IMR-90 (cell line): ENCODE measurements at regions not wholly inside any gene's neighbourhood (a gene's known extent, or its start where the extent isn't known, plus 50 kb on each side); places are given as distances from the start of the nearest gene placed in this dataset.

ENCODE experiments used
- ATAC-seq: fragments of 200-7000 bp; cut with Tn5 transposase; 2 replicates; pipeline ENCODE4 v1.9.1; 2020; ENCODE audit warnings: low read depth, mild to moderate bottlenecking, moderate library complexity
- BruUV-seq: library from RNA; stranded (reverse); fragments of 400-500 nt; replicated peaks from 2 replicates; lab custom pipeline; 2021; lab: Mats Ljungman, UMichigan
- CTCF ChIA-PET: fragments of 300-600 bp; formaldehyde crosslinking; extraction: SDS; loops from one replicate; lab custom pipeline; 2021; ENCODE audit warnings: antibody characterized with exemption; lab: Yijun Ruan, JAX
- POLR2A ChIA-PET: fragments of 300-600 bp; sonication (Branson Sonifier 250); formaldehyde crosslinking; loops from one replicate; lab custom pipeline; 2022; ENCODE audit warnings: antibody characterized with exemption; ENCODE audit not compliant: unreplicated experiment; lab: Charles Lee
- DNase-seq: peaks from one replicate; pipeline ENCODE4 v3.0.0; 2013
- H2AFZ ChIP-seq: replicated peaks from 2 replicates; pipeline ENCODE3; 2013; ENCODE audit warnings: low read length, mild to moderate bottlenecking; ENCODE audit not compliant: poor library complexity
- H2AK5ac ChIP-seq: 2 replicates; pipeline ENCODE4 v1.6.1; 2013; ENCODE audit warnings: low read depth, low read length, inconsistent platforms
- H2AK9ac ChIP-seq: replicated peaks from 2 replicates; pipeline ENCODE3; 2013; ENCODE audit warnings: mild to moderate bottlenecking, low read depth, low read length, moderate library complexity; ENCODE audit not compliant: poor library complexity
- H2BK120ac ChIP-seq: 2 replicates; pipeline ENCODE4 v1.6.1; 2013; ENCODE audit warnings: low read depth, low read length, inconsistent platforms
- H2BK15ac ChIP-seq: 3 replicates; pipeline ENCODE4 v1.6.1; 2013; ENCODE audit warnings: low read depth, low read length, inconsistent platforms
- H2BK20ac ChIP-seq: 2 replicates; pipeline ENCODE4 v1.6.1; 2013; ENCODE audit warnings: low read depth, mild to moderate bottlenecking, inconsistent platforms, low read length, moderate library complexity
- H2BK5ac ChIP-seq: 2 replicates; pipeline ENCODE4 v1.6.1; 2013; ENCODE audit warnings: mild to moderate bottlenecking, low read depth, low read length, inconsistent platforms; ENCODE audit not compliant: poor library complexity, severe bottlenecking
- H3K14ac ChIP-seq: replicated peaks from 2 replicates; pipeline ENCODE4 v1.6.1; 2013; ENCODE audit warnings: low read depth, low read length, inconsistent platforms
- H3K18ac ChIP-seq: 2 replicates; pipeline ENCODE4 v1.6.1; 2013; ENCODE audit warnings: low read depth, low read length, control low read depth
- H3K23ac ChIP-seq: 2 replicates; pipeline ENCODE4 v1.6.1; 2013; ENCODE audit warnings: low read depth, low read length, inconsistent platforms
- H3K27ac ChIP-seq: 2 replicates; pipeline ENCODE4 v1.5.1; 2013; ENCODE audit warnings: mild to moderate bottlenecking, control low read depth, low read length; ENCODE audit not compliant: insufficient read depth
- H3K27me3 ChIP-seq: 2 replicates; pipeline ENCODE4 v1.6.1; 2013; ENCODE audit warnings: low read length; ENCODE audit not compliant: control insufficient read depth, insufficient read depth
- H3K36me3 ChIP-seq: 2 replicates; pipeline ENCODE4 v1.6.1; 2013; ENCODE audit warnings: low read length, mixed read lengths; ENCODE audit not compliant: control insufficient read depth, insufficient read depth
- H3K4ac ChIP-seq: 2 replicates; pipeline ENCODE4 v1.6.1; 2013; ENCODE audit warnings: low read depth, low read length, inconsistent platforms
- H3K4me1 ChIP-seq: 2 replicates; pipeline ENCODE4 v1.6.1; 2013; ENCODE audit warnings: low read length, mixed read lengths; ENCODE audit not compliant: control insufficient read depth, insufficient read depth
- H3K4me2 ChIP-seq: 2 replicates; pipeline ENCODE4 v1.6.1; 2013; ENCODE audit warnings: low read depth, mild to moderate bottlenecking, control low read depth, low read length, moderate library complexity
- H3K4me3 ChIP-seq: 2 replicates; pipeline ENCODE4 v1.5.1; 2013; ENCODE audit warnings: low read depth, mild to moderate bottlenecking, control low read depth, low read length, moderate library complexity; ENCODE audit not compliant: insufficient read depth
- H3K56ac ChIP-seq: 2 replicates; pipeline ENCODE4 v1.6.1; 2013; ENCODE audit warnings: low read length, inconsistent platforms; ENCODE audit not compliant: insufficient read depth; ENCODE audit errors: extremely low read depth
- H3K79me1 ChIP-seq, 2 experiments: 2 replicates each; pipeline ENCODE4 v1.6.1; 2013; ENCODE audit warnings: low read length in 2 of 2, inconsistent platforms in 1 of 2, low read depth in 1 of 2
- H3K9ac ChIP-seq: 2 replicates; pipeline ENCODE4 v1.6.1; 2013; ENCODE audit warnings: low read depth, low read length, control low read depth
- H3K9me1 ChIP-seq: 2 replicates; pipeline ENCODE4 v1.6.1; 2013; ENCODE audit warnings: low read length, inconsistent platforms; ENCODE audit not compliant: insufficient read depth
- H3K9me3 ChIP-seq: 2 replicates; pipeline ENCODE4 v1.6.1; 2013; ENCODE audit warnings: low read length; ENCODE audit not compliant: control insufficient read depth, insufficient read depth
- H4K20me1 ChIP-seq: 2 replicates; pipeline ENCODE4 v1.6.1; 2013; ENCODE audit warnings: low read length, inconsistent platforms; ENCODE audit not compliant: insufficient read depth
- H4K5ac ChIP-seq: 2 replicates; pipeline ENCODE4 v1.6.1; 2013; ENCODE audit warnings: mild to moderate bottlenecking, low read depth, low read length, control low read depth
- H4K8ac ChIP-seq, 2 experiments: 2 replicates each; pipeline ENCODE4 v1.6.1; 2013; ENCODE audit warnings: low read depth in 2 of 2, low read length in 2 of 2, control low read depth in 1 of 2, inconsistent platforms in 1 of 2
- H4K91ac ChIP-seq: 2 replicates; pipeline ENCODE4 v1.6.1; 2013; ENCODE audit warnings: low read depth, low read length, inconsistent platforms; ENCODE audit not compliant: insufficient read depth
- BHLHE40 ChIP-seq: fragments of 150-350 bp; IDR thresholded peaks from 2 replicates; pipeline ENCODE4 v1.6.1; 2016; ENCODE audit warnings: mild to moderate bottlenecking, low read depth, low read length
- CEBPB ChIP-seq: IDR thresholded peaks from 2 replicates; pipeline ENCODE4 v1.6.1; 2012; ENCODE audit warnings: low read depth, low read length, improper control_type of control experiment
- NFE2L2 ChIP-seq: fragments of 150-350 bp; IDR thresholded peaks from 2 replicates; pipeline ENCODE4 v1.6.1; 2016; ENCODE audit warnings: low read depth, mild to moderate bottlenecking, low read length
- POLR2A ChIP-seq: IDR thresholded peaks from 2 replicates; pipeline ENCODE4 v1.6.1; 2012; ENCODE audit warnings: mild to moderate bottlenecking, low read depth, low read length
- RAD21 ChIP-seq: IDR thresholded peaks from 2 replicates; pipeline ENCODE4 v1.6.1; 2012; ENCODE audit warnings: low read length, improper control_type of control experiment
- RFX5 ChIP-seq: IDR thresholded peaks from 2 replicates; pipeline ENCODE4 v1.8.0; 2012; ENCODE audit warnings: low read depth, mild to moderate bottlenecking, low read length, moderate library complexity
- SMC3 ChIP-seq: fragments of 150-350 bp; IDR thresholded peaks from 2 replicates; pipeline ENCODE4 v1.6.1; 2016; ENCODE audit warnings: low read depth, mild to moderate bottlenecking, antibody characterized with exemption, low read length, moderate library complexity
- WGBS, 2 experiments: methylation state at CpG; one replicate each; pipeline versions ENCODE4 v1.1.5 to v1.1.7; 2013; ENCODE audit warnings: missing lambda C conversion rate in 2 of 2; ENCODE audit not compliant: insufficient read length in 1 of 2; ENCODE audit errors: extremely low coverage in 2 of 2; 5-methylcytosine and 5-hydroxymethylcytosine counted together
- dilution Hi-C: fragments of 300-500 bp; cut with HindIII; formaldehyde crosslinking; loops from one replicate; pipeline ENCODE4 v1.14.3; 2018; ENCODE audit warnings: low sequenced_read_pairs; ENCODE audit not compliant: unreplicated experiment
- in situ Hi-C: fragments of 300-500 bp; cut with MboI; formaldehyde crosslinking; loops from 3 replicates; pipeline ENCODE4 v1.14.3; 2019; ENCODE audit warnings: low sequenced_read_pairs, inconsistent platforms, mixed read lengths
- intact Hi-C: fragments of 100-400 bp; cut with micrococcal nuclease; formaldehyde crosslinking; loops from 2 replicates; pipeline ENCODE4 v1.10.0; 2022
- TF ChIP-seq, protein P1 (sequence below): fragments of 150-350 bp; IDR thresholded peaks from 2 replicates; pipeline ENCODE4 v1.6.1; 2016; ENCODE audit warnings: low read depth, mild to moderate bottlenecking, low read length, moderate library complexity, borderline replicate concordance
- TF ChIP-seq, protein P2 (sequence below): conservative IDR thresholded peaks from 2 replicates; pipeline ENCODE4 v1.5.1; 2012; ENCODE audit warnings: mild to moderate bottlenecking, low read depth, low read length, improper control_type of control experiment
- TF ChIP-seq, protein P3 (sequence below): fragments of 150-350 bp; IDR thresholded peaks from 2 replicates; pipeline ENCODE4 v1.6.1; 2017; ENCODE audit warnings: mild to moderate bottlenecking, antibody characterized with exemption, low read length, low read depth

DNA sequence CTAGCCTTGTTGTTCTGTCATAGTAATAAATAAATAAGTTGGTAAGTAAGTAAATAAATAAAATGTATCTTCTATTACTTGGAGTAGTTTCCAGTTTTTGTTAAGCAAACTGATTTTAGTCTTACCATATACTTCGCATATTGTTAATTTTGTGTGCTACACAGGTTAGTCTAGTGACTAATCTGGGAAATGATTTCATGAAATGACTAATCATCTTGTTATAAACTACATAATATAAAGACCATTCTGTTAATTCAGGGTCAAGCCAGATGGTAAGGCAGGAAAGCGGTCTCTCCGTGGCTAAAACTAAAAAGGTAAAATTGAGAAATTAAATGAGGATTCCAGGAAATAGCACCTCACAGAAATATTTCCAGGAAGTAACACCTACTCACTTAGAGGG is 58.5 kb upstream of the FOXP2 start:
- Histone ChIP-seq H2BK120ac (no peak overlapping the region), H3K27me3 (no peaks in the 10 kb centered on the region), H4K5ac (no peak overlapping the region), H4K91ac (no peak overlapping the region), H3K56ac (no peak overlapping the region), H3K9ac (no peak overlapping the region), H3K36me3 (no peaks in the 10 kb centered on the region), H2BK15ac (no peak overlapping the region), H3K4ac (no peak overlapping the region), H3K79me1 (no peaks in the 10 kb centered on the region), H3K23ac (no peak overlapping the region), H3K14ac (no peak overlapping the region), H4K8ac (no peak overlapping the region), H3K9me3 (no peaks in the 10 kb centered on the region), H2AFZ (no peak overlapping the region), H3K9me1 (no peaks in the 10 kb centered on the region), H3K4me3 (no peak overlapping the region), H2AK9ac (no peak overlapping the region), H4K20me1 (no peaks in the 10 kb centered on the region), H3K4me2 (no peak overlapping the region), H2BK5ac (no peak overlapping the region), H2AK5ac (no peak overlapping the region), H3K27ac (no peak overlapping the region), H3K4me1 (no peaks in the 10 kb centered on the region), H2BK20ac (no peak overlapping the region), H3K18ac (no peak overlapping the region)
- WGBS, 2 experiments, result no CpG with 5 or more reads among the region's 3 CpGs
- DNase-seq (peak; percentile 40), ATAC-seq (peak; percentile 29; the same call in 1 of the 2 replicates)
- CTCF ChIA-PET, result no interaction called here
- TF ChIP-seq CEBPB, result no peak
- no peak for TF ChIP-seq BHLHE40
- no peak for TF ChIP-seq RFX5
- TF ChIP-seq, protein P1, sequence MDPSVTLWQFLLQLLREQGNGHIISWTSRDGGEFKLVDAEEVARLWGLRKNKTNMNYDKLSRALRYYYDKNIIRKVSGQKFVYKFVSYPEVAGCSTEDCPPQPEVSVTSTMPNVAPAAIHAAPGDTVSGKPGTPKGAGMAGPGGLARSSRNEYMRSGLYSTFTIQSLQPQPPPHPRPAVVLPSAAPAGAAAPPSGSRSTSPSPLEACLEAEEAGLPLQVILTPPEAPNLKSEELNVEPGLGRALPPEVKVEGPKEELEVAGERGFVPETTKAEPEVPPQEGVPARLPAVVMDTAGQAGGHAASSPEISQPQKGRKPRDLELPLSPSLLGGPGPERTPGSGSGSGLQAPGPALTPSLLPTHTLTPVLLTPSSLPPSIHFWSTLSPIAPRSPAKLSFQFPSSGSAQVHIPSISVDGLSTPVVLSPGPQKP, result no peak
- no peak for TF ChIP-seq SMC3
- TF ChIP-seq POLR2A, result no peak
- TF ChIP-seq, protein P2, sequence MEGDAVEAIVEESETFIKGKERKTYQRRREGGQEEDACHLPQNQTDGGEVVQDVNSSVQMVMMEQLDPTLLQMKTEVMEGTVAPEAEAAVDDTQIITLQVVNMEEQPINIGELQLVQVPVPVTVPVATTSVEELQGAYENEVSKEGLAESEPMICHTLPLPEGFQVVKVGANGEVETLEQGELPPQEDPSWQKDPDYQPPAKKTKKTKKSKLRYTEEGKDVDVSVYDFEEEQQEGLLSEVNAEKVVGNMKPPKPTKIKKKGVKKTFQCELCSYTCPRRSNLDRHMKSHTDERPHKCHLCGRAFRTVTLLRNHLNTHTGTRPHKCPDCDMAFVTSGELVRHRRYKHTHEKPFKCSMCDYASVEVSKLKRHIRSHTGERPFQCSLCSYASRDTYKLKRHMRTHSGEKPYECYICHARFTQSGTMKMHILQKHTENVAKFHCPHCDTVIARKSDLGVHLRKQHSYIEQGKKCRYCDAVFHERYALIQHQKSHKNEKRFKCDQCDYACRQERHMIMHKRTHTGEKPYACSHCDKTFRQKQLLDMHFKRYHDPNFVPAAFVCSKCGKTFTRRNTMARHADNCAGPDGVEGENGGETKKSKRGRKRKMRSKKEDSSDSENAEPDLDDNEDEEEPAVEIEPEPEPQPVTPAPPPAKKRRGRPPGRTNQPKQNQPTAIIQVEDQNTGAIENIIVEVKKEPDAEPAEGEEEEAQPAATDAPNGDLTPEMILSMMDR, result no peak
- TF ChIP-seq, protein P3, sequence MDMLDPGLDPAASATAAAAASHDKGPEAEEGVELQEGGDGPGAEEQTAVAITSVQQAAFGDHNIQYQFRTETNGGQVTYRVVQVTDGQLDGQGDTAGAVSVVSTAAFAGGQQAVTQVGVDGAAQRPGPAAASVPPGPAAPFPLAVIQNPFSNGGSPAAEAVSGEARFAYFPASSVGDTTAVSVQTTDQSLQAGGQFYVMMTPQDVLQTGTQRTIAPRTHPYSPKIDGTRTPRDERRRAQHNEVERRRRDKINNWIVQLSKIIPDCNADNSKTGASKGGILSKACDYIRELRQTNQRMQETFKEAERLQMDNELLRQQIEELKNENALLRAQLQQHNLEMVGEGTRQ, result no peak
- no peak for TF ChIP-seq NFE2L2
- no peak for TF ChIP-seq RAD21
- in situ Hi-C loops (no loop called here), dilution Hi-C loops (no loop called here), intact Hi-C loops (no loop called here)
- no TSS peak for BruUV-seq
- POLR2A ChIA-PET, result no interaction called here
